ENCODE measurements at regions not wholly inside any gene's neighbourhood (a gene's known extent, or its start where the extent isn't known, plus 50 kb on each side); places are given as distances from the start of the nearest gene placed in this dataset.

DNA sequence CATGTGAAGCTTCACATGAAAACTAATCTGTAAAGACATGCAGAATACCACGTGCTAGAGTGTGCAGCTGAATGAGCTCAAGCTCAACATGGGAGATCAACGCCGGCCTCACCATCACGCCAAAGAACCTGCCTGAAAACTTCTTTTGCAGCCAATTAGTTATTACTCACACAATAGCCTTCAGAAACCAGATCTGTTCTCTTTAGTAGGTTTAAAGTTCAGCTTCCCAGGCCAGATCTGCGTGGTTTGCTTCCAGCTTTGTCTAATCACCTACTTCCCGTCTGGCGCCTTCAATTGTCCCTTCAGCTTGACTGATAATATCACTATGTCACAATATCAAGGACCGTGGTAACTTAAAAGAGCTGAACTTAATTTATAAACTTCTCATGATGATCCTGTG is 68.0 kb upstream of the ZNF236 start:
- TF ChIP-seq SAP30 (IDR thresholded peaks at IDR 0.05; ENCODE audit: insufficient read depth, insufficient replicate concordance, low read length) (no peak), GABPA (IDR thresholded peaks at IDR 0.05; ENCODE audit: borderline replicate concordance, insufficient read depth, low read length) (no peak), TCF12 (IDR thresholded peaks at IDR 0.05; ENCODE audit: low read depth, low read length) (no peak), RBBP5 (IDR thresholded peaks at IDR 0.05; ENCODE audit: borderline replicate concordance, low read depth, low read length) (no peak), SP2 (IDR thresholded peaks at IDR 0.05; ENCODE audit: low read length) (no peak), MAFK (IDR thresholded peaks at IDR 0.05; ENCODE audit: low read depth, low read length) (no peak), SIX5 (IDR thresholded peaks at IDR 0.05; ENCODE audit: low read depth, low read length) (no peak), NRF1 (IDR thresholded peaks at IDR 0.05; ENCODE audit: low read depth, low read length) (no peak), HDAC2 (IDR thresholded peaks at IDR 0.05; ENCODE audit: borderline replicate concordance in 1 of 2, low read depth in 2 of 2, low read length in 2 of 2) (no peak), TEAD4 (IDR thresholded peaks at IDR 0.05; ENCODE audit: low read depth, low read length) (no peak)
- Histone ChIP-seq H2BK12ac (ENCODE audit: low read depth, low read length) (no peak overlapping the region), H3K18ac (ENCODE audit: extremely low read depth, low read length) (no peak overlapping the region), H3K27ac (ENCODE audit: low read depth, low read length) (no peak overlapping the region), H4K91ac (replicated peaks; ENCODE audit: insufficient read length, low read length) (no peak overlapping the region), H3K23ac (ENCODE audit: insufficient read length) (no peak overlapping the region), H3K4me1 (replicated peaks in 1 of 4; ENCODE audit: control insufficient read depth in 3 of 4, insufficient read depth in 4 of 4, low read length in 3 of 4) (no peaks in the 10 kb centered on the region), H2AK5ac (ENCODE audit: low read depth, low read length) (no peak overlapping the region), H2AFZ (ENCODE audit: low read length) (no peak overlapping the region), H3K36me3 (ENCODE audit: control insufficient read depth in 2 of 4, insufficient read depth in 4 of 4, low read length in 3 of 4) (no peaks in the 10 kb centered on the region), H3K79me1 (ENCODE audit: low read depth, low read length) (no peaks in the 10 kb centered on the region), H2BK15ac (ENCODE audit: low read length) (no peak overlapping the region), H4K20me1 (replicated peaks in 1 of 2; ENCODE audit: control insufficient read depth in 1 of 2, insufficient read depth in 2 of 2, low read length in 2 of 2) (no peaks in the 10 kb centered on the region), H4K5ac (ENCODE audit: insufficient read length, low read depth, low read length) (no peak overlapping the region), H2BK120ac (replicated peaks; ENCODE audit: low read depth, low read length) (no peak overlapping the region), H3K9me3 (ENCODE audit: insufficient read depth in 2 of 2, low read depth in 1 of 2, low read length in 1 of 2) (peaks cover 11 to 13% of the 10 kb centered on the region in 2 experiments; a peak in 3 of 4 replicates), H3K79me2 (ENCODE audit: control insufficient read depth in 1 of 2, insufficient read depth in 2 of 2, low read length in 2 of 2) (no peaks in the 10 kb centered on the region), H3K23me2 (ENCODE audit: low read depth, low read length) (no peaks in the 10 kb centered on the region), H3K9ac (replicated peaks in 1 of 4; ENCODE audit: extremely low read depth in 1 of 4, low read depth in 3 of 4, low read length in 3 of 4) (no peak overlapping the region), H3K4me2 (ENCODE audit: insufficient read depth in 1 of 2, low read depth in 2 of 2, low read length in 2 of 2) (no peak overlapping the region), H2BK5ac (ENCODE audit: low read depth, low read length) (no peak overlapping the region), H3K4me3 (ENCODE audit: extremely low read depth in 1 of 4, insufficient read depth in 2 of 4, low read depth in 3 of 4, low read length in 4 of 4) (no peak overlapping the region), H4K8ac (ENCODE audit: extremely low read depth, insufficient read depth, low read length) (no peak overlapping the region), H3K56ac (replicated peaks; ENCODE audit: insufficient read length, low read depth, low read length) (no peak overlapping the region), H3K14ac (ENCODE audit: insufficient read length) (no peak overlapping the region), H3K4ac (replicated peaks; ENCODE audit: insufficient read length, low read depth, low read length) (no peak overlapping the region), H3K27me3 (replicated peaks in 1 of 4; ENCODE audit: control insufficient read depth in 3 of 4, extremely low read depth in 1 of 4, insufficient read depth in 3 of 4, low read length in 3 of 4) (no peaks in the 10 kb centered on the region), H2BK20ac (ENCODE audit: low read length) (no peak overlapping the region)
- ChIA-PET POLR2A (ENCODE audit: partially characterized antibody) (interaction anchor here (0.7 kb wide), 1 partner anchor 187 kb away, joined by 3 read pairs; no protein-coding TSS in a partner anchor), CTCF (ENCODE audit: partially characterized antibody) (interaction anchor here (1.0 to 2.3 kb wide), 2 partner anchors 13 to 97 kb away, joined by 3 to 11 read pairs; no protein-coding TSS in a partner anchor)
- FAIRE-seq (no peak), DNase-seq (ENCODE audit: low read depth in 1 of 2, low spot score in 2 of 2) (no peak)
- 94% methylated on average over 8 of the region's 8 CpGs; no CpG with 5 or more reads in 1 of the 2 experiments for WGBS, 2 experiments (ENCODE audit: extremely low coverage in 1 of 2, insufficient coverage in 1 of 2, insufficient read length in 1 of 2, insufficient replicate concordance in 2 of 2, low coverage in 1 of 2, low lambda C conversion rate in 2 of 2, missing lambda C conversion rate in 1 of 2)

All from H1 (cell line).